PFSK-1 (cell line): ENCODE measurements at regions not wholly inside any gene's neighbourhood (a gene's known extent, or its start where the extent isn't known, plus 50 kb on each side); places are given as distances from the start of the nearest gene placed in this dataset.

Experiments
- FOXP2 ChIP-seq: optimal IDR thresholded peaks from 2 replicates; pipeline ENCODE3; 2011; ENCODE audit warnings: borderline replicate concordance, control low read depth, inconsistent platforms; ENCODE audit not compliant: insufficient read depth; ENCODE audit errors: extremely low read length, extremely low read depth
- POLR2AphosphoS5 ChIP-seq: IDR thresholded peaks from 2 replicates; pipeline ENCODE4 v1.6.1; 2012; ENCODE audit warnings: low read depth, mild to moderate bottlenecking, control low read depth, low read length, moderate library complexity
- REST ChIP-seq, 2 experiments: IDR thresholded peaks; 2 replicates each; pipeline versions ENCODE4 v1.6.1 to v1.8.0; 2011 to 2012; ENCODE audit warnings: low read depth in 2 of 2, low read length in 2 of 2, control low read depth in 1 of 2, inconsistent platforms in 1 of 2, mild to moderate bottlenecking in 1 of 2, moderate library complexity in 1 of 2; ENCODE audit not compliant: insufficient read depth in 1 of 2
- SIN3A ChIP-seq: IDR thresholded peaks from 2 replicates; pipeline ENCODE4 v1.6.1; 2012; ENCODE audit warnings: mild to moderate bottlenecking, low read length, moderate library complexity, borderline replicate concordance; ENCODE audit not compliant: insufficient read depth
- TAF1 ChIP-seq: IDR thresholded peaks from 2 replicates; pipeline ENCODE4 v1.6.1; 2012; ENCODE audit warnings: low read length, control low read depth, borderline replicate concordance; ENCODE audit not compliant: insufficient read depth

GRCh38 chr3:162029736-162030135 lies 533.1 kb downstream of the OTOL1 start:
- no peak for TF ChIP-seq FOXP2
- no peak for TF ChIP-seq SIN3A
- no peak for TF ChIP-seq POLR2AphosphoS5
- no peak for TF ChIP-seq TAF1
- TF ChIP-seq REST (IDR thresholded peaks at IDR 0.05; ENCODE audit: insufficient read depth in 1 of 2, low read depth in 2 of 2, low read length in 2 of 2): no peak
